DOHH2 (cell line): ENCODE measurements at regions not wholly inside any gene's neighbourhood (a gene's known extent, or its start where the extent isn't known, plus 50 kb on each side); places are given as distances from the start of the nearest gene placed in this dataset.

ENCODE experiments used
- H3F3A ChIP-seq: fragments of 200-600 bp; sonication (generic), shearing (Covaris generic); 2 replicates; pipeline ENCODE4 v1.6.0; 2016; ENCODE audit warnings: antibody characterized with exemption, mild to moderate bottlenecking; ENCODE audit not compliant: control insufficient read depth, insufficient read depth
- H3K27ac ChIP-seq: fragments of 200-600 bp; sonication (generic); 2 replicates; pipeline ENCODE4 v1.5.1; 2014; ENCODE audit warnings: low read depth, mild to moderate bottlenecking, low read length, moderate library complexity
- H3K27me3 ChIP-seq: fragments of 200-600 bp; sonication (generic); 2 replicates; pipeline ENCODE4 v1.6.1; 2014; ENCODE audit warnings: mild to moderate bottlenecking, low read length, mixed read lengths; ENCODE audit not compliant: control insufficient read depth
- H3K36me3 ChIP-seq: fragments of 200-600 bp; sonication (generic); 2 replicates; pipeline ENCODE4 v1.6.1; 2014; ENCODE audit warnings: mild to moderate bottlenecking, low read length, moderate library complexity, mixed read lengths; ENCODE audit not compliant: control insufficient read depth
- H3K4me1 ChIP-seq: fragments of 200-600 bp; sonication (generic); 2 replicates; pipeline ENCODE4 v1.6.1; 2014; ENCODE audit warnings: mild to moderate bottlenecking, low read length, mixed read lengths; ENCODE audit not compliant: control insufficient read depth
- H3K4me2 ChIP-seq: fragments of 200-600 bp; sonication (generic); 2 replicates; pipeline ENCODE4 v1.6.0; 2014; ENCODE audit warnings: mild to moderate bottlenecking, low read length, moderate library complexity
- H3K4me3 ChIP-seq: fragments of 200-600 bp; sonication (generic); 2 replicates; pipeline ENCODE4 v1.5.1; 2014; ENCODE audit warnings: mild to moderate bottlenecking, low read length, mixed read lengths
- H3K79me2 ChIP-seq: fragments of 200-600 bp; sonication (generic); 2 replicates; pipeline ENCODE4 v1.6.1; 2014; ENCODE audit warnings: mild to moderate bottlenecking, low read length, mixed read lengths; ENCODE audit not compliant: control insufficient read depth
- H3K9me2 ChIP-seq: fragments of 200-600 bp; sonication (generic); replicated peaks from 2 replicates; pipeline ENCODE4 v1.6.1; 2014; ENCODE audit warnings: mild to moderate bottlenecking, low read length, mixed read lengths; ENCODE audit not compliant: control insufficient read depth
- H3K9me3 ChIP-seq: fragments of 200-600 bp; sonication (generic); 2 replicates; pipeline ENCODE4 v1.6.1; 2014; ENCODE audit warnings: antibody characterized with exemption, low read length, mixed read lengths; ENCODE audit not compliant: control insufficient read depth, insufficient read depth
- H4K20me1 ChIP-seq: fragments of 200-600 bp; sonication (generic); 2 replicates; pipeline ENCODE4 v1.6.0; 2014; ENCODE audit warnings: low read depth, mild to moderate bottlenecking, antibody characterized with exemption, low read length, moderate library complexity; ENCODE audit not compliant: control insufficient read depth, insufficient read depth
- EZH2phosphoT487 ChIP-seq: fragments of 200-600 bp; sonication (generic); IDR thresholded peaks from 2 replicates; pipeline ENCODE4 v1.6.1; 2017; ENCODE audit warnings: borderline replicate concordance, mild to moderate bottlenecking, antibody characterized with exemption, low read length, moderate library complexity, mixed read lengths
- TF ChIP-seq, protein P1 (sequence below): fragments of 200-600 bp; sonication (generic); IDR thresholded peaks from one replicate; pipeline ENCODE4 v1.5.1; 2014; ENCODE audit warnings: antibody characterized with exemption, mild to moderate bottlenecking, low read depth, low read length; ENCODE audit not compliant: poor library complexity, severe bottlenecking

DNA sequence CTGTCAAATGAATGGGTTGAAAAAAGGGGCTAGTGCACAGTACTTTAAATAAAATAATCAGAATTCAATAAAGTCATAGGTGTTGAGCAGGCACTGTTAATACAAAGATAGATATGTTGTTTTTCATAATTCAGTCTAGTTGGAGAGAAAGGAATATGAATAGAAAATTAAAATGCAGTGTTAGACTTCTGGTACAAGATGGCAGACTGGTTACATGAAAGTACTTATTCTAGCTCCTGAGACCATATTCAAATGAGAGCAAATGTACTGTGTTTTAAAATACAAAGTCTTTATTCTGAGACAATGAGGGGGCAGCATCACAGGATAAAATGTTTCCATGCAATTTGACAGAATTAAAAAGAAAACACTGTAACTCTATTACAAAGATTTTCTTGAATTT, 542.1 kb downstream of the COL11A1 start:
- no peak overlapping the region for H3K4me3 ChIP-seq
- H3K9me2 ChIP-seq: no peaks in the 10 kb centered on the region
- TF ChIP-seq, protein P1, sequence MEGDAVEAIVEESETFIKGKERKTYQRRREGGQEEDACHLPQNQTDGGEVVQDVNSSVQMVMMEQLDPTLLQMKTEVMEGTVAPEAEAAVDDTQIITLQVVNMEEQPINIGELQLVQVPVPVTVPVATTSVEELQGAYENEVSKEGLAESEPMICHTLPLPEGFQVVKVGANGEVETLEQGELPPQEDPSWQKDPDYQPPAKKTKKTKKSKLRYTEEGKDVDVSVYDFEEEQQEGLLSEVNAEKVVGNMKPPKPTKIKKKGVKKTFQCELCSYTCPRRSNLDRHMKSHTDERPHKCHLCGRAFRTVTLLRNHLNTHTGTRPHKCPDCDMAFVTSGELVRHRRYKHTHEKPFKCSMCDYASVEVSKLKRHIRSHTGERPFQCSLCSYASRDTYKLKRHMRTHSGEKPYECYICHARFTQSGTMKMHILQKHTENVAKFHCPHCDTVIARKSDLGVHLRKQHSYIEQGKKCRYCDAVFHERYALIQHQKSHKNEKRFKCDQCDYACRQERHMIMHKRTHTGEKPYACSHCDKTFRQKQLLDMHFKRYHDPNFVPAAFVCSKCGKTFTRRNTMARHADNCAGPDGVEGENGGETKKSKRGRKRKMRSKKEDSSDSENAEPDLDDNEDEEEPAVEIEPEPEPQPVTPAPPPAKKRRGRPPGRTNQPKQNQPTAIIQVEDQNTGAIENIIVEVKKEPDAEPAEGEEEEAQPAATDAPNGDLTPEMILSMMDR: no peak
- no peak for TF ChIP-seq EZH2phosphoT487
- no peaks in the 10 kb centered on the region for H4K20me1 ChIP-seq
- no peak overlapping the region for H3K27ac ChIP-seq
- H3F3A ChIP-seq: no peaks in the 10 kb centered on the region
- H3K9me3 ChIP-seq: no peaks in the 10 kb centered on the region
- no peaks in the 10 kb centered on the region for H3K36me3 ChIP-seq
- H3K27me3 ChIP-seq: no peaks in the 10 kb centered on the region
- peaks cover 7% of the 10 kb centered on the region; the same call in 1 of the 2 replicates for H3K4me1 ChIP-seq
- H3K79me2 ChIP-seq: no peaks in the 10 kb centered on the region
- no peak overlapping the region for H3K4me2 ChIP-seq

DNA sequence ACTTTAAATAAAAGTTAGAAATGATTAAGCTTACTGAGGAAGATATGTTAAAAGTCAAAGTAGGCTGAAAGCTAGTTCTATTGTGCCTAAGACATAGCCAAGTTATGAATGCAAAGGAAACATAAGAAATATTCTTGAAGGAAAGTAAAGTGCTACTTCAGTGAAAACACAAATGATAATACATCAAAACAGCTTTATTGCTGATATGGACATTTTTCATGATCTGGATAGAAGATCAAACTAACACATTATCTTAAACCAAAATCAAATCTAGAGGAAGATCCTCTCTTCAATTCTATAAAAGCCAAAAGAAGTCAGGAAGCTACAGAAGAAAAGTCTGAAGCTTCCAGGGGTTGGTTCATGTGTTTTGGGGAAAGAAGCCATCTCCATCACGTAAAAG, 545.9 kb downstream of the COL11A1 start:
- Histone ChIP-seq H3K27ac (no peak overlapping the region), H3K4me2 (no peak overlapping the region), H3K79me2 (no peaks in the 10 kb centered on the region), H3K36me3 (no peaks in the 10 kb centered on the region), H3K4me1 (peaks cover 7% of the 10 kb centered on the region; the same call in 1 of the 2 replicates), H3K4me3 (no peak overlapping the region), H3K9me2 (no peaks in the 10 kb centered on the region), H3F3A (no peaks in the 10 kb centered on the region), H4K20me1 (no peaks in the 10 kb centered on the region), H3K27me3 (no peaks in the 10 kb centered on the region), H3K9me3 (no peaks in the 10 kb centered on the region)
- TF ChIP-seq, protein P1: no peak
- TF ChIP-seq EZH2phosphoT487: no peak

DNA sequence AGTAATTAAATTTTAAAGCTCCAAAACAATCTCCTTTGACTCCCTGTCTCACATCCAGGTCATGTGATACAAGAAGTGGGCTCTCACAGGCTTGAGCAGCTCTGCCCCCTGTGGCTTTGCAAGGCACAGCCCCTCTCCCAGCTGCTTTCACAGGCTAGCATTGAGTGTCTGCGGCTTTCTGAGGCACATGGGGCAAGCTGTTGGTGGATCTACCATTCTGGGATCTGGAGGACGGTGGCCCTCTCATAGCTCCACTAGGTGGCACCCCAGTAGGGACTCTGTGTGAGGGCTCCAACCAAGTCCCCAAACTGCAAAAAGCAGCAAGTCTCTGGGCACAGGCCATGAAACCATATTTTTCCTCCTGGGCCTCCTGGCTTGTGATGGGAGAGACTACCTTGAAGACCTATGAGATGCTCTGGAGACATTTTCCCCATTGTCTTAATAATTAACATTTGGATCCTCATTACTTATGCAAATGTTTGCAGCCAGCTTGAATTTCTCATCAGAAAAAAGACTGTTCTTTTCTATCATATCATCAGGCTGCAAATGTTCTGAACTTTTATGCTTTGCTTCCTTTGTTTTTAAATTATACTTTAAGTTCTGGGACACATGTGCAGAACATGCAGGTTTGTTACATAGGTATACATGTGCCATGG, 554.1 kb upstream of the OLFM3 start:
- no peak overlapping the region for H3K4me2 ChIP-seq
- no peaks in the 10 kb centered on the region for H3K9me2 ChIP-seq
- no peaks in the 10 kb centered on the region for H3K27me3 ChIP-seq
- no peaks in the 10 kb centered on the region for H3K36me3 ChIP-seq
- no peak overlapping the region for H3K27ac ChIP-seq
- no peaks in the 10 kb centered on the region for H3K4me1 ChIP-seq
- TF ChIP-seq, protein P1: peak; percentile 60
- no peak for TF ChIP-seq EZH2phosphoT487
- no peaks in the 10 kb centered on the region for H3F3A ChIP-seq
- no peak overlapping the region for H3K4me3 ChIP-seq
- no peaks in the 10 kb centered on the region for H3K79me2 ChIP-seq
- H3K9me3 ChIP-seq: no peaks in the 10 kb centered on the region
- no peaks in the 10 kb centered on the region for H4K20me1 ChIP-seq
